GM18951 (cell line): ENCODE measurements at regions not wholly inside any gene's neighbourhood (a gene's known extent, or its start where the extent isn't known, plus 50 kb on each side); places are given as distances from the start of the nearest gene placed in this dataset.
"Not testable (repeated sequence)": the region's sequence is repeated elsewhere in the genome, so short reads cannot be mapped to it uniquely, and the experiment has no call there.

ENCODE experiments used
- POLR2A ChIP-seq: IDR thresholded peaks from 4 replicates; pipeline ENCODE4 v1.6.1; 2011; ENCODE audit warnings: mild to moderate bottlenecking; ENCODE audit not compliant: insufficient read length, insufficient read depth; ENCODE audit errors: extremely low read depth
- in situ Hi-C: fragments of 300-500 bp; cut with MboI; formaldehyde crosslinking; loops from one replicate; pipeline ENCODE4 v1.12.0; 2022; ENCODE audit warnings: low sequenced_read_pairs, mixed read lengths, inconsistent platforms; ENCODE audit not compliant: unreplicated experiment

- in situ Hi-C loops = no loop called here
- no peak for TF ChIP-seq POLR2A
Observed at GRCh38 chr2:136327162-136327852, 209.4 kb upstream of the CXCR4 start.

- in situ Hi-C loops = no loop called here
- TF ChIP-seq POLR2A = no peak
Observed at GRCh38 chr2:136325844-136326331, 207.9 kb upstream of the CXCR4 start.

DNA sequence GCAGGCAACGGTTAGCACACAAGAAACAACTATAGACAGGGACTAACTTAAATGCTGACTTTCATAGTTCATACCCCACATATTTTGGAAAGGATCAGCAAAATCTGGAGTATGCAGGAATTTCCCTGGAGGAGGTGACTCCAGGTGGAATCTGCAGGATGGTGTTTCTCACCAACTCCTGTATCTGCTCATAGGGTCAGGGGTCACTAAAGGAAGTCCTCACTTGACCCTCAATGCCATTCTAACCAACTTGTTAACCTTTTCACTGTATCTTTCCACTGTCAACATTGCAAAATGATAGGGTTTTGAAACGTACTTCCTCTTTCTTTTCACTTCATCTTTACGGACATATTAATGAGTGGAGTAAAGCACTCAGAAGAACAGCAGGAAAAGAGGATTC, 207.0 kb upstream of the CXCR4 start:
- in situ Hi-C loops = no loop called here
- no peak for TF ChIP-seq POLR2A

DNA sequence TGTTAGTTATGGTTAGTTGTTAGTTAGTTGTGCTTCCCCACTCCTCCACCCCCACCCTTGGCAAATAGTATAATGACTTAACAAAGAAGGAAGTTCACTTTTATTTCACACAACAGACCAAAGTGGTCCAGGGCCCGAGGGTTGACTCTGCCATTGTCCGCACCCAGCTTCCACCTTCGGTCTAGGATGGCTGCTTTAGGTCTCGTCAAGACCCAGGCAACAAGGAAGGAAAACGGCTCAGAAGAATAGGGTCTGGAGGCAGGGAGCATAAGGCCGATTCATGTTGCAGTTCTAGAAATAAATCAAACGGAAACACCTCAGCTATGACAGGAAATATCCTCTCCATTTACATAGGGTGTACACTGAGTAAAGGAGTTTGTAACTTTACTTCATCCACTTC, 206.0 kb upstream of the CXCR4 start:
- in situ Hi-C loops = no loop called here

DNA sequence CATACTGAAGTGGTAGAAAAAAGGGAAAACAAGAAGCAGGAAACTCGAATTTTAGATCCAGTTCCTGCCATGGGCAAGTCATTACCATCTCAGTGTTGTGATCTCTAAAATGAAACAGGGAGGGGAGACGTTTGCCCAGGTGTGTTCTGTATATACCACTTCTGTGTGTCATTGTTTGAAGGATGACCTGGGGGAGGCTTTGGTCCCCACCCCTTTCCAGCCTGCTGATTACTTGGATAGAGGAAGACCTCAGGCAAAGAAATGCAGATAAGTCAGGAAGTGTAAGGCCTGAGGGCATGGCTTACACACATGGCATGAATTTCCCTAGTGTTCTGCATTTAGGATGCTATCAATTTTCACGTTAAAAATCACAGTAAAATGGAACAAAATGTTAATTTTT, 205.2 kb upstream of the CXCR4 start:
- in situ Hi-C loops = no loop called here
- TF ChIP-seq POLR2A = no peak

More for the DNA sequence above, 206.0 kb upstream of the CXCR4 start:
- no peak for TF ChIP-seq POLR2A

DNA sequence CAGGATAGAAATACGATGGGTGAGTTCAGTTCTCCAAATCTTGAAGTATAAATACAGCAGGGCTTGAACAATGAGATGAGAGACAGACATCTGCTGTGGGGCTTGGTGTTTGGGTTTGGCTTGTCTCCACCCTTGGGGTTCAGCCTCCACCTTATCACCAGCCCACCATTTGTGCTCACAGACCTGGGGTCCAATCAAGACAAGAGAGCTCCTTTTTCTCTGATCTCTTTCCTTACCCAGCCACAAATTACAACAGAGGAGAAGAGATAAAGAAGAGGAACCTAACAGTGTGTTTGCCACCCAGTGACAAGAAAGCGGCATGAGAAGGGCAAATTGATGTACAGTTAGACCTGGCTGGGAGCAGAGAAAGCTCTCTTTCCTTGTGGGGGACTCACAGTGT, 204.5 kb upstream of the CXCR4 start:
- in situ Hi-C loops = no loop called here

GRCh38 chr2:136319651-136320050, 201.7 kb upstream of the CXCR4 start:
- in situ Hi-C loops = no loop called here
- TF ChIP-seq POLR2A = no peak

More for the DNA sequence above, 204.5 kb upstream of the CXCR4 start:
- TF ChIP-seq POLR2A = no peak

- in situ Hi-C loops = no loop called here
- no peak for TF ChIP-seq POLR2A
Observed at GRCh38 chr2:136319237-136319636, 201.3 kb upstream of the CXCR4 start.

- TF ChIP-seq POLR2A = no peak
- in situ Hi-C loops = no loop called here
Observed at GRCh38 chr2:136314240-136314639, 196.3 kb upstream of the CXCR4 start.

GRCh38 chr2:136312568-136312967, 194.6 kb upstream of the CXCR4 start:
- in situ Hi-C loops = not testable (repeated sequence)

DNA sequence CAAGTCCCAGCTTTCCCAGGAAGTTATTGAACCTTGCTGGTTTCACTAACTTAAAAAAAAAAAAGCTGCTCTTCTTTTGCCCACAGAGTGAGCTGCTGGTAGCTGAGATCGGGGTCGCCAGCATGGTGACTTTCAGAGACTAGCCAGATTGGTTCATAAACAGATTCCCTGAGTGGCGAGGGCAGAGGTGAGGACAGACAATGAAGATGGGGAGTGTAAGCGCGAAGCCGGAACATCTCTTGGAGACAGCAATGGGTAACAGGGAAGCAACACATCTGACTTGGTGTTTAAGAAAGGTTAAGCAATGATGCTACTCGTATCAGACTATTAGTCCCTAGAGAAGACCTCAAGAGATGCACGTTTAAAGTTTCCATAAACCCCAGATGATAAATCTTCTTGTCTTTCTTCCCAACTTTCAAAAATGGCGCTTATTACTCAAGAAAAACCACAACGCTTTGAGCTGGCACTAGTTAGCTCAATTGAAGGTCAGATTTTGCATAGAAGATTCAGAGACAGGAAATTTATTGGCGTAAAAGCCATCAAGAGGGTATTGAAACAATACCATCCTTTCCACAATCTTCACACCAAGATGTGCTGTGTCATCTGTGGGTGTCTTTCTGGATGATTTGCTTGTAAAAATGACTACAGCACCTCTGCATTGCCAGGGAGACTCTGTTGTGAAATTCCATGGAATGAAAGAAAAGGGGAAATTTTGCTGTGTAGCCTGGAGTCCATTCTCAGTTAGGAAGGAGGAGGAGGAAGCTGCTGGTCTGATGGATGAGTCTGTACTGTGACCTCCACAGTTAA, 193.1 kb upstream of the CXCR4 start:
- in situ Hi-C loops = no loop called here
- TF ChIP-seq POLR2A = no peak

DNA sequence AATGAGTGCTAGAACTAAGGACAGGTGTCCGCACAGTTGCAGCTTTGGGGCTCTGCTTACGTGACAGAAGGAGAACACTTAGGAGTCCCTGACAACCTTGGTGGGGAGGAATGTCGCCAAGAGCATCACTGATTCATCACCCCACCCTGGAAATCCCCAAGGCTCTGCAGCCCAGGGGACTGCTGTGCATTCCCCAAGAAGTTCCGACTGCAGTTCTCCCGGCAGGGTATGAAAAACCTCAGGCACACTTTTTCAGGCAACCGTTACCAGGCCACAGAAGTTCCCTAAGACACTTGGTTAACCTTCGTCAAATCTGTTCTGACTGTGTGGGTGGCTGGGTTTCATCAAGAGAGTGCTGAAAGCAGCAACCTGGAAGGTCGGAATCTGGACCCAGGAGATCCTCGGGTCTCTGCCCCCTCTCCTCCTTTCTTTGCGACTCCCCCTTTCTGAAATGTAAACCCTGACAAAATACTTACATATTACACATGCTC, 192.1 kb upstream of the CXCR4 start:
- in situ Hi-C loops = no loop called here
- no peak for TF ChIP-seq POLR2A

DNA sequence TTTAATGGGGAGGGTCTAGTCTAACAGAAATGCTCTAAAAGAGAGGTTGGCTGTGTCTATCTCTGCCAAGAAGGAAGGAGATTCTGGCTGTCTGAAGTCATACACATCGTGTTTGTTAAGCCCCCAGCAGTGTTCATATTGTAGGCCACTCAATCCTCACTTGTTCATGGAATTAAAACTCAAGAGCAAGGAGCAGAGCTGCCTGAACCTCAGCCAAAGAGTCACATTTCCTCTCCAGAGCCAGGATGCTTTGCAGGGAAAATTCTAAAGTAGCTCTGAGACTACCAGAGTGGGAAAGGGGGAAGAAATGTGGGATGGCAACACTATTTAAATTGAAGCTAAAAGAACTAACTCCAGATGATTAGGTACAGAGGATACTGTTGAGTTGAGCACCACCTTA, 190.7 kb upstream of the CXCR4 start:
- in situ Hi-C loops = no loop called here
- no peak for TF ChIP-seq POLR2A

GRCh38 chr2:136306836-136307235, 188.9 kb upstream of the CXCR4 start:
- in situ Hi-C loops = no loop called here
- no peak for TF ChIP-seq POLR2A

GRCh38 chr2:136305517-136306192, 187.7 kb upstream of the CXCR4 start:
- in situ Hi-C loops = no loop called here
- TF ChIP-seq POLR2A = no peak
